Mesodermal cell (in vitro differentiated cells): ENCODE measurements at regions not wholly inside any gene's neighbourhood (a gene's known extent, or its start where the extent isn't known, plus 50 kb on each side); places are given as distances from the start of the nearest gene placed in this dataset.
"Not testable (repeated sequence)": the region's sequence is repeated elsewhere in the genome, so short reads cannot be mapped to it uniquely, and the experiment has no call there.

Experiments used
- H3K27ac ChIP-seq: 2 replicates; pipeline ENCODE4 v1.7.0; 2013; ENCODE audit warnings: mild to moderate bottlenecking, low read depth, low read length, moderate library complexity; ENCODE audit not compliant: severe bottlenecking
- H3K36me3 ChIP-seq: 2 replicates; pipeline ENCODE4 v1.7.1; 2013; ENCODE audit warnings: mild to moderate bottlenecking, low read length, moderate library complexity; ENCODE audit not compliant: control insufficient read depth, insufficient read depth
- H3K4me1 ChIP-seq: one replicate; pipeline ENCODE4 v1.7.1; 2013; ENCODE audit warnings: mild to moderate bottlenecking, low read length; ENCODE audit not compliant: insufficient read depth, control insufficient read depth, poor library complexity, severe bottlenecking
- H3K4me3 ChIP-seq: 2 replicates; pipeline ENCODE4 v1.7.0; 2013; ENCODE audit warnings: low read length, control low read depth, mild to moderate bottlenecking; ENCODE audit not compliant: insufficient read depth, poor library complexity, severe bottlenecking; ENCODE audit errors: extremely low read depth
- H3K9me3 ChIP-seq: 2 replicates; pipeline ENCODE4 v1.7.1; 2013; ENCODE audit warnings: mild to moderate bottlenecking, low read length, moderate library complexity; ENCODE audit not compliant: control insufficient read depth
- WGBS, 2 experiments: methylation state at CpG; one replicate each; pipeline ENCODE4 v1.1.5; 2013; ENCODE audit warnings: missing lambda C conversion rate in 2 of 2; ENCODE audit not compliant: insufficient coverage in 2 of 2; 5-methylcytosine and 5-hydroxymethylcytosine counted together

DNA sequence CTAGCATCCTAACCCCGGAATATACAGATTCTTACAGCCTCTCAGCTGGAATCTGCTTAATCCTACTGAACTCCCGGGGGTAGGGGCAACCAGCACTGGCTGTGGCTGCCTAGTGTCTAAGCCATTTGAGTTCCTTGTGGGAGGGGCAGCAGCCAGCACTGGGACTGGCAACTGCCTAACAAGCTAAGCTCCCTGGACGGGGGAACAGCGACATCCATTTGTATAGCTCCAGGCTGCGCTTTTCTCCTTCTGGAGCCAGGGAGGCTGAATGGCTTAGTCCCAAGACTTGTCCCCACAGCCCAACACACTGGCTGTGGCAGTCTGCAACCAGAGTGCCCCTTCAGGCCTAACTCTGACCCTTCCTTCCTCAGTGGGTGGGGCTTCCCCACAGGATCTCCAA, 787.2 kb downstream of the METTL4 start:
- Histone ChIP-seq H3K27ac (no peak overlapping the region), H3K9me3 (no peaks in the 10 kb centered on the region), H3K4me3 (no peak overlapping the region), H3K4me1 (no peaks in the 10 kb centered on the region), H3K36me3 (no peaks in the 10 kb centered on the region)
- 85 to 87% methylated on average over 4 to 5 of the region's 5 CpGs for WGBS, 2 experiments

- WGBS, 2 experiments, result 78 to 93% methylated on average over 3 to 4 of the region's 4 CpGs
- H3K9me3 ChIP-seq, H3K27ac ChIP-seq, H3K4me1 ChIP-seq, H3K36me3 ChIP-seq, H3K4me3 ChIP-seq: not testable (repeated sequence)
Measured at GRCh38 chr18:1785980-1786379, 785.3 kb downstream of the METTL4 start.

- no peak overlapping the region for H3K27ac ChIP-seq
- no CpG with 5 or more reads among the region's 3 CpGs for WGBS, 2 experiments
- H3K4me1 ChIP-seq, result no peaks in the 10 kb centered on the region
- no peak overlapping the region for H3K4me3 ChIP-seq
- H3K9me3 ChIP-seq, result no peaks in the 10 kb centered on the region
- H3K36me3 ChIP-seq, result no peaks in the 10 kb centered on the region
Measured at GRCh38 chr18:1796636-1797035, 774.7 kb downstream of the METTL4 start.

GRCh38 chr18:1797235-1797634, 774.1 kb downstream of the METTL4 start:
- H3K4me3 ChIP-seq, result no peak overlapping the region
- no peaks in the 10 kb centered on the region for H3K36me3 ChIP-seq
- no peaks in the 10 kb centered on the region for H3K4me1 ChIP-seq
- 67% methylated on average over 1 of the region's 2 CpGs; no CpG with 5 or more reads in 1 of the 2 experiments for WGBS, 2 experiments
- H3K27ac ChIP-seq, result no peak overlapping the region
- no peaks in the 10 kb centered on the region for H3K9me3 ChIP-seq

GRCh38 chr18:1805521-1805920, 765.8 kb downstream of the METTL4 start:
- no CpG with 5 or more reads among the region's 4 CpGs for whole genome bisulfite sequencing, 2 experiments

GRCh38 chr18:1806884-1807615, 764.3 kb downstream of the METTL4 start:
- Histone ChIP-seq H3K4me3 (no peak overlapping the region), H3K9me3 (no peaks in the 10 kb centered on the region), H3K4me1 (no peaks in the 10 kb centered on the region), H3K27ac (no peak overlapping the region), H3K36me3 (no peaks in the 10 kb centered on the region)
- WGBS, 2 experiments, result no CpG with 5 or more reads among the region's 7 CpGs

More at GRCh38 chr18:1805521-1805920, 765.8 kb downstream of the METTL4 start:
- no peaks in the 10 kb centered on the region for H3K36me3 ChIP-seq
- H3K4me1 ChIP-seq, result no peaks in the 10 kb centered on the region
- H3K9me3 ChIP-seq, result no peaks in the 10 kb centered on the region
- no peak overlapping the region for H3K27ac ChIP-seq
- no peak overlapping the region for H3K4me3 ChIP-seq

DNA sequence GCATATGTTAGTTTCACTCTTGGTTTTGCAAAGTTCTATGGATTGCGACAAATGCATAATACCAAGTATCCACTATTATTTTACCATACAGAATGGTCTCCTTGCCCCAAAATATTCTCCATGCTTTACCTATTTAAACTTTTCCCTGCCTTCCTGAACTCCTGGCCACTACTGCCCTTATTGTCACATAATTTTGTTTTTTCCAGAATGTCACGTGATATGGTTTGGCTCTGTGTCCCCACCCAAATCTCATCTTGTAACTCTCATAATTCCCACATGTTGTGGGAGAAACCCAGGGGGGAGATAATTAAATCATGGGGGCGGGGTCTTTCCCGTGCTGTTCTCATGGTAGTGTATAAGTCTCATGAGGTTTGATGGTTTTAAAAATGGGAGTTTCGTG, 760.0 kb downstream of the METTL4 start:
- 80 to 81% methylated on average over 1 to 5 of the region's 5 CpGs for WGBS, 2 experiments
- Histone ChIP-seq H3K9me3 (no peaks in the 10 kb centered on the region), H3K4me1 (no peaks in the 10 kb centered on the region), H3K4me3 (no peak overlapping the region), H3K36me3 (no peaks in the 10 kb centered on the region), H3K27ac (no peak overlapping the region)

- H3K36me3 ChIP-seq, result no peaks in the 10 kb centered on the region
- no peaks in the 10 kb centered on the region for H3K4me1 ChIP-seq
- H3K9me3 ChIP-seq, result no peaks in the 10 kb centered on the region
- no peak overlapping the region for H3K27ac ChIP-seq
- WGBS, 2 experiments, result 100% methylated on average over 2 of the region's 2 CpGs; no CpG with 5 or more reads in 1 of the 2 experiments
- no peak overlapping the region for H3K4me3 ChIP-seq
Measured at GRCh38 chr18:1825296-1825695, 746.0 kb downstream of the METTL4 start.

- no peak overlapping the region for H3K4me3 ChIP-seq
- H3K27ac ChIP-seq, result no peak overlapping the region
- H3K36me3 ChIP-seq, result no peaks in the 10 kb centered on the region
- 88 to 93% methylated on average over 4 to 5 of the region's 5 CpGs for WGBS, 2 experiments
- no peaks in the 10 kb centered on the region for H3K9me3 ChIP-seq
- H3K4me1 ChIP-seq, result no peaks in the 10 kb centered on the region
Measured at GRCh38 chr18:1840878-1841277, 730.4 kb downstream of the METTL4 start.

GRCh38 chr18:1846640-1847039, 724.7 kb downstream of the METTL4 start:
- 100% methylated on average over 3 of the region's 3 CpGs; no CpG with 5 or more reads in 1 of the 2 experiments for WGBS, 2 experiments
- H3K4me3 ChIP-seq, result no peak overlapping the region
- no peaks in the 10 kb centered on the region for H3K9me3 ChIP-seq
- no peaks in the 10 kb centered on the region for H3K36me3 ChIP-seq
- H3K4me1 ChIP-seq, result no peaks in the 10 kb centered on the region
- no peak overlapping the region for H3K27ac ChIP-seq

DNA sequence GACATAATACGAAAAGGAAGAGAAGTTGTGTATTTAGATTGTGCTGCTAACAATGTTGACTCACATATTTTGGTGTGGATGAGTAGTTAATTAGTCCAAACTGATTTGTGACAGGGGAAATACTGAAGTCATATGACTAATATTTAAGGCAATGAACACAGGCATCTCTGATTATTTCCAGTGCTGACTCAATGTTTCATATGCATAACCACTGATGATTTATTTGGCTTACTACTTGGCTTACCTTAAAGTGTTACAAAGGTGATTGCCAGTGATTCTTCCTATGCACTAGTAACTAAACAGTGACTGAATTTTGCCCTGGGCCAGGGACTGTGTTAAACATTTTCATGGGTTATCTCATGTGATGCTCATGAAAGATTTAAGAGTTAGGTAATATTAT, 722.6 kb downstream of the METTL4 start:
- 91 to 100% methylated on average over 1 of the region's 1 CpG for WGBS, 2 experiments
- Histone ChIP-seq H3K9me3 (no peaks in the 10 kb centered on the region), H3K4me3 (no peak overlapping the region), H3K4me1 (peaks cover 4% of the 10 kb centered on the region), H3K36me3 (no peaks in the 10 kb centered on the region), H3K27ac (no peak overlapping the region)
